Lung (tissue), 11 donors: ENCODE measurements at regions not wholly inside any gene's neighbourhood (a gene's known extent, or its start where the extent isn't known, plus 50 kb on each side); places are given as distances from the start of the nearest gene placed in this dataset.

ENCODE experiments used
- ATAC-seq: fragments of 200-7000 bp; cut with Tn5 transposase; one replicate; pipeline ENCODE4 v1.9.1; 2020; ENCODE audit warnings: moderate number of reproducible peaks; ENCODE audit not compliant: insufficient read depth, low FRiP score
- DNase-seq, 3 donors: peaks; one replicate each; pipeline ENCODE4 v3.0.0-alpha.2; 2013 to 2017
- H3K27ac ChIP-seq, 2 donors: one replicate each; pipeline ENCODE4 v1.5.1; 2013; ENCODE audit warnings: mild to moderate bottlenecking in 2 of 2, moderate library complexity in 2 of 2, control low read depth in 1 of 2, inconsistent platforms in 1 of 2, low read depth in 1 of 2, low read length in 1 of 2
- H3K27me3 ChIP-seq, 3 donors: one replicate each; pipeline ENCODE4 v1.5.1; 2013; ENCODE audit warnings: low read length in 2 of 3; ENCODE audit not compliant: control insufficient read depth in 3 of 3, insufficient read depth in 3 of 3
- H3K36me3 ChIP-seq, 4 donors: one replicate each; pipeline ENCODE4 v1.5.1; 2013; ENCODE audit warnings: low read length in 4 of 4, mild to moderate bottlenecking in 1 of 4, moderate library complexity in 1 of 4; ENCODE audit not compliant: control insufficient read depth in 4 of 4, insufficient read depth in 4 of 4
- H3K4me1 ChIP-seq, 5 donors: one replicate each; pipeline ENCODE4 v1.5.1; 2013; ENCODE audit warnings: low read length in 5 of 5, mild to moderate bottlenecking in 2 of 5, moderate library complexity in 1 of 5; ENCODE audit not compliant: control insufficient read depth in 5 of 5, insufficient read depth in 5 of 5
- H3K4me3 ChIP-seq: one replicate; pipeline ENCODE4 v1.5.1; 2013; ENCODE audit warnings: mild to moderate bottlenecking, control low read depth, moderate library complexity
- H3K9ac ChIP-seq, 2 donors: one replicate each; pipeline ENCODE4 v1.5.1; 2013; ENCODE audit warnings: low read length in 2 of 2, control low read depth in 1 of 2; ENCODE audit not compliant: insufficient read depth in 1 of 2
- H3K9me3 ChIP-seq, 4 donors: one replicate each; pipeline ENCODE4 v1.5.1; 2013; ENCODE audit warnings: low read length in 3 of 4, mild to moderate bottlenecking in 1 of 4, moderate library complexity in 1 of 4; ENCODE audit not compliant: control insufficient read depth in 4 of 4, insufficient read depth in 3 of 4
- CTCF ChIP-seq: IDR thresholded peaks from 2 replicates; pipeline ENCODE4 v1.5.1; 2012; ENCODE audit warnings: mild to moderate bottlenecking; ENCODE audit errors: control extremely low read depth, extremely low read depth
- WGBS, 2 donors: extraction: QIAGEN DNeasy Blood & Tissue Kit; methylation state at CpG; one replicate each; pipeline ENCODE4 v1.1.7; 2013; 5-methylcytosine and 5-hydroxymethylcytosine counted together
- donor health status: control.
- donor health status: control.
- donor health status: Bipolar disorder and iron deficiency.
- donor health status: healthy.
- donor health status: DM: yes; HTN: yes; CAD: no.

- no peaks in the 10 kb centered on the region for H3K27me3 ChIP-seq
- no peaks in the 10 kb centered on the region for H3K9me3 ChIP-seq
- DNase-seq (no peak), ATAC-seq (no peak)
- peaks cover 0 to 5% (median 0%) of the 10 kb centered on the region in 5 donors for H3K4me1 ChIP-seq
- H3K9ac ChIP-seq = no peak overlapping the region
- H3K36me3 ChIP-seq = no peaks in the 10 kb centered on the region
- 67 to 71% methylated on average over 1 of the region's 1 CpG for WGBS, 2 donors
- H3K27ac ChIP-seq = no peak overlapping the region
- no peak for TF ChIP-seq CTCF
- H3K4me3 ChIP-seq = no peak overlapping the region
Observed at GRCh38 chr10:33706746-33707145, 372.3 kb upstream of the NRP1 start.

- H3K36me3 ChIP-seq = no peaks in the 10 kb centered on the region
- H3K4me1 ChIP-seq = peaks cover 0 to 5% (median 0%) of the 10 kb centered on the region in 5 donors
- TF ChIP-seq CTCF = no peak
- H3K27ac ChIP-seq = no peak overlapping the region
- DNase-seq (no peak), ATAC-seq (no peak)
- 78 to 80% methylated on average over 3 of the region's 3 CpGs for WGBS, 2 donors
- no peak overlapping the region for H3K9ac ChIP-seq
- H3K4me3 ChIP-seq = no peak overlapping the region
- H3K27me3 ChIP-seq = no peaks in the 10 kb centered on the region
- no peaks in the 10 kb centered on the region for H3K9me3 ChIP-seq
Observed at GRCh38 chr10:33706191-33706590, 371.7 kb upstream of the NRP1 start.

GRCh38 chr10:33704214-33704830 is 369.9 kb upstream of the NRP1 start:
- Histone ChIP-seq H3K4me1 (peaks cover 0 to 5% (median 0%) of the 10 kb centered on the region in 5 donors), H3K27me3 (no peaks in the 10 kb centered on the region), H3K9me3 (no peaks in the 10 kb centered on the region), H3K9ac (no peak overlapping the region), H3K4me3 (no peak overlapping the region), H3K27ac (no peak overlapping the region), H3K36me3 (no peaks in the 10 kb centered on the region)
- no peak for DNase-seq
- 81 to 86% methylated on average over 4 of the region's 4 CpGs for WGBS, 2 donors
- no peak for ATAC-seq
- no peak for TF ChIP-seq CTCF
